Mesendoderm (in vitro differentiated cells): ENCODE measurements at regions not wholly inside any gene's neighbourhood (a gene's known extent, or its start where the extent isn't known, plus 50 kb on each side); places are given as distances from the start of the nearest gene placed in this dataset.

Experiments
- DNase-seq: peaks from one replicate; pipeline ENCODE4 v3.0.0; 2013
- H2AK5ac ChIP-seq: 2 replicates; pipeline ENCODE4 v1.6.1; 2013; ENCODE audit warnings: low read length, inconsistent platforms
- H2BK120ac ChIP-seq: 2 replicates; pipeline ENCODE4 v1.6.1; 2013; ENCODE audit warnings: low read depth, mild to moderate bottlenecking, low read length, moderate library complexity, mixed read lengths
- H2BK15ac ChIP-seq: replicated peaks from 2 replicates; pipeline ENCODE4 v1.6.1; 2013; ENCODE audit warnings: low read depth, mild to moderate bottlenecking, moderate library complexity
- H2BK5ac ChIP-seq: 2 replicates; pipeline ENCODE4 v1.6.1; 2013; ENCODE audit warnings: low read length, inconsistent platforms
- H3K18ac ChIP-seq: 2 replicates; pipeline ENCODE4 v1.6.1; 2013; ENCODE audit warnings: mild to moderate bottlenecking, low read length, mixed read lengths
- H3K23ac ChIP-seq: one replicate; pipeline ENCODE4 v1.6.1; 2013; ENCODE audit warnings: low read length
- H3K27ac ChIP-seq: 2 replicates; pipeline ENCODE4 v1.5.1; 2013; ENCODE audit warnings: low read depth, mild to moderate bottlenecking, inconsistent platforms, low read length, moderate library complexity
- H3K27me3 ChIP-seq: 2 replicates; pipeline ENCODE4 v1.6.1; 2013; ENCODE audit warnings: low read length, control low read depth, mild to moderate bottlenecking, inconsistent platforms; ENCODE audit not compliant: insufficient read depth, poor library complexity
- H3K36me3 ChIP-seq: 2 replicates; pipeline ENCODE4 v1.6.1; 2013; ENCODE audit warnings: low read length, inconsistent platforms; ENCODE audit not compliant: control insufficient read depth, insufficient read depth
- H3K4ac ChIP-seq: one replicate; pipeline ENCODE4 v1.6.1; 2013; ENCODE audit warnings: low read depth, mild to moderate bottlenecking, low read length, moderate library complexity
- H3K4me1 ChIP-seq: 2 replicates; pipeline ENCODE4 v1.6.1; 2013; ENCODE audit warnings: low read depth, low read length, inconsistent platforms; ENCODE audit not compliant: control insufficient read depth
- H3K4me2 ChIP-seq: 2 replicates; pipeline ENCODE4 v1.6.1; 2013; ENCODE audit warnings: low read length
- H3K4me3 ChIP-seq: 2 replicates; pipeline ENCODE4 v1.5.1; 2013; ENCODE audit warnings: mild to moderate bottlenecking, low read length
- H3K56ac ChIP-seq: one replicate; pipeline ENCODE4 v1.6.1; 2013; ENCODE audit warnings: low read length
- H3K79me1 ChIP-seq: 2 replicates; pipeline ENCODE4 v1.6.1; 2013; ENCODE audit warnings: low read length, inconsistent platforms
- H3K79me2 ChIP-seq: 2 replicates; pipeline ENCODE4 v1.6.1; 2013; ENCODE audit warnings: mild to moderate bottlenecking, low read length; ENCODE audit not compliant: control insufficient read depth, insufficient read depth
- H3K9ac ChIP-seq: 2 replicates; pipeline ENCODE4 v1.6.1; 2013; ENCODE audit warnings: low read length, inconsistent platforms
- H4K5ac ChIP-seq: one replicate; pipeline ENCODE4 v1.6.1; 2013; ENCODE audit warnings: low read length
- H4K8ac ChIP-seq: one replicate; pipeline ENCODE4 v1.6.1; 2013; ENCODE audit warnings: low read depth, mild to moderate bottlenecking, control low read depth, low read length, moderate library complexity
- WGBS: extraction: QIAGEN DNeasy Blood & Tissue Kit; methylation state at CpG from one replicate; pipeline ENCODE4 v1.1.7; 2013; ENCODE audit warnings: low lambda C conversion rate, missing lambda C conversion rate; ENCODE audit not compliant: insufficient coverage; ENCODE audit errors: extremely low coverage; 5-methylcytosine and 5-hydroxymethylcytosine counted together

DNA sequence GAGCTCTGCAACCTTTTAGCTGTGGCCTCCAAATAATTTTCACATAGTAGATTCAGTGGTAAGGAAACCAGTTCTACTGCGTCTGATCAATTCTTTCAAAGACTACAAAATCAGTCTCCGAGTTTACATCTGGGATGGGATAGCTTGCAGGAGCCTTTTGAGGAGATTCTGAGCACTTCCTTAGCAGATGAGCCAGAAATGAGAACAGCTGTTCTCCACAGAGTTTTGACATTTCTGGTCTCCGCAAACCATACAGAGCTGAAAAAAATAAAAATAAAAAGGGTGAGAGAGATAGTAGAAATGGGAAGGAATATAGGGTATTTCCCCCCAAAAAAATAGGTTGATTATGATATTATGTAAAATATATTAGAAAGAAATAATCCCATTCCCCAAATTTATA is 119.3 kb downstream of the LYPLAL1 start:
- H4K8ac ChIP-seq = no peak overlapping the region
- H3K4ac ChIP-seq = no peak overlapping the region
- no peaks in the 10 kb centered on the region for H3K36me3 ChIP-seq
- no peak overlapping the region for H3K4me2 ChIP-seq
- DNase-seq = no peak
- H4K5ac ChIP-seq = no peak overlapping the region
- no peak overlapping the region for H2BK120ac ChIP-seq
- H3K4me3 ChIP-seq = no peak overlapping the region
- H3K79me1 ChIP-seq = no peaks in the 10 kb centered on the region
- no peak overlapping the region for H3K27ac ChIP-seq
- no peaks in the 10 kb centered on the region for H3K79me2 ChIP-seq
- WGBS = no CpG with 5 or more reads among the region's 3 CpGs
- no peak overlapping the region for H3K9ac ChIP-seq
- no peak overlapping the region for H2BK5ac ChIP-seq
- H2AK5ac ChIP-seq = no peak overlapping the region
- H3K27me3 ChIP-seq = no peaks in the 10 kb centered on the region
- H3K18ac ChIP-seq = no peak overlapping the region
- no peaks in the 10 kb centered on the region for H3K4me1 ChIP-seq
- no peak overlapping the region for H2BK15ac ChIP-seq
- H3K56ac ChIP-seq = no peak overlapping the region
- no peak overlapping the region for H3K23ac ChIP-seq

DNA sequence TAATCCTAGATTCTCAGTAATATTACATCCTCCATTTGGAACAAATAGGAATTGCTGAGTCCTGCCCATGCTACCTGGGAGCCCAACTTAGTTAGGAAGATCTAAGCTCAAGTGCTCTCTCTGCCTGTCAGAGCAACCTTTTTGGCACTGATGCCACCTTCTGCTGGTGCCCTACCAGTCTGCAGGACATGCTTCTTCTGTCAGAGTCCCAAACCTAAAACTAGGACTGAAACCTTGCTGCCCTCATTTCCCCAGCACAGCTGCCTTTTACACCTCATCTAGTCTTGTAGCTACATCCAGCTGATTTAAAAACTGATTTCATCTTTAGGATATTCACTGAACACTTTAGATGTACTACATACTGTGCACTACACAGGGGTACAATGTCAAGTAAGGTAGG is 118.7 kb downstream of the LYPLAL1 start:
- no peak for DNase-seq
- no peak overlapping the region for H3K4me2 ChIP-seq
- no peaks in the 10 kb centered on the region for H3K36me3 ChIP-seq
- H3K79me1 ChIP-seq = no peaks in the 10 kb centered on the region
- H3K79me2 ChIP-seq = no peaks in the 10 kb centered on the region
- no peak overlapping the region for H2AK5ac ChIP-seq
- no peak overlapping the region for H3K27ac ChIP-seq
- no peak overlapping the region for H3K23ac ChIP-seq
- no peak overlapping the region for H4K8ac ChIP-seq
- no peak overlapping the region for H4K5ac ChIP-seq
- no peaks in the 10 kb centered on the region for H3K4me1 ChIP-seq
- H3K18ac ChIP-seq = no peak overlapping the region
- H3K27me3 ChIP-seq = no peaks in the 10 kb centered on the region
- no peak overlapping the region for H2BK120ac ChIP-seq
- no peak overlapping the region for H2BK15ac ChIP-seq
- H3K56ac ChIP-seq = no peak overlapping the region
- no peak overlapping the region for H3K4ac ChIP-seq
- no peak overlapping the region for H2BK5ac ChIP-seq
- no peak overlapping the region for H3K9ac ChIP-seq
- H3K4me3 ChIP-seq = no peak overlapping the region

DNA sequence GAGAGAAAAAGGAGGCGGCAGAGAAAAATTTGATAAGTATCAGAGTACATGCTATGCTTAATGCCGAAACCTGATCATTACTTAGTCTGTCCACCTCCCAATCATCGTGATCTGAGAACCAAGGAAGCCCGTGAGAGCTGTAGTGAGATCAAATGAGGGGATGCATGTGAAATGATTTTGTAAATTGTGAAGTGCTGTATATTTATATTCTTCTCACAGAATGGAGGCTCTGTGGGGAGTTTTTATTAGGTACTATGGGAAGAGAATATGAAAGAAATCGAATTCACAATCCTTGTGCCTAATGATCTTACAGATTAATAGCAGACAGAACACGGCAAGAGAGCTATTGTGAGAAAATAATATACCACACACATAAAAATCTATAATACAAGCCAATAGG is 115.5 kb downstream of the LYPLAL1 start:
- H3K4me1 ChIP-seq = no peaks in the 10 kb centered on the region
- H3K18ac ChIP-seq = no peak overlapping the region
- WGBS = no CpG with 5 or more reads among the region's 6 CpGs
- no peaks in the 10 kb centered on the region for H3K36me3 ChIP-seq
- no peak overlapping the region for H3K4ac ChIP-seq
- no peak for DNase-seq
- no peak overlapping the region for H3K4me3 ChIP-seq
- no peak overlapping the region for H2BK15ac ChIP-seq
- H3K9ac ChIP-seq = no peak overlapping the region
- no peak overlapping the region for H3K4me2 ChIP-seq
- no peak overlapping the region for H2BK5ac ChIP-seq
- H4K8ac ChIP-seq = no peak overlapping the region
- H2BK120ac ChIP-seq = no peak overlapping the region
- H3K27me3 ChIP-seq = no peaks in the 10 kb centered on the region
- H3K23ac ChIP-seq = no peak overlapping the region
- H3K56ac ChIP-seq = no peak overlapping the region
- H2AK5ac ChIP-seq = no peak overlapping the region
- no peak overlapping the region for H4K5ac ChIP-seq
- no peak overlapping the region for H3K27ac ChIP-seq
- H3K79me2 ChIP-seq = no peaks in the 10 kb centered on the region
- H3K79me1 ChIP-seq = no peaks in the 10 kb centered on the region

DNA sequence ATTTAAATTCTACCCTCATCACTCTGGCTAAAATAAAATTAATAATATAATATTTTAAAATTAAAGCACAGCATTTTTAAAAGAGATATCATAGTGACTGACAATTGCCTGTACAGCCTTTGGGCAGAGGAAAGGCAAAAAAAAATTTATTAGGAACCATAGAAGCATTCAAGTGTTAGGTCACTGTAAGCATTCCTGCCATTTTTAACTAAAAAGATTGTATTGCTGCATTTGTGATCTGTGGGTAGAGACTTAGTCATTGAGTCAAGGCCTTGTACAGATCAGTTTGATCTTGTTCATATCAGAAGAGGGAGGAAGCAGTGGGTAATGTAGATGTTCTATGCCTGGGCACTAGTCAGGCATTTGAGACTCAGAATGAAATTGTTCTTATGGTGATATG is 109.9 kb downstream of the LYPLAL1 start:
- H3K4me1 ChIP-seq = no peaks in the 10 kb centered on the region
- no peak overlapping the region for H3K4me2 ChIP-seq
- H4K5ac ChIP-seq = no peak overlapping the region
- no peak overlapping the region for H4K8ac ChIP-seq
- H3K79me1 ChIP-seq = no peaks in the 10 kb centered on the region
- H3K9ac ChIP-seq = no peak overlapping the region
- H3K27me3 ChIP-seq = no peaks in the 10 kb centered on the region
- H3K23ac ChIP-seq = no peak overlapping the region
- H2AK5ac ChIP-seq = no peak overlapping the region
- H2BK15ac ChIP-seq = no peak overlapping the region
- no peak overlapping the region for H3K4ac ChIP-seq
- no peaks in the 10 kb centered on the region for H3K79me2 ChIP-seq
- H2BK120ac ChIP-seq = no peak overlapping the region
- no peak overlapping the region for H3K27ac ChIP-seq
- DNase-seq = no peak
- no peak overlapping the region for H3K4me3 ChIP-seq
- no peak overlapping the region for H3K56ac ChIP-seq
- H3K18ac ChIP-seq = no peak overlapping the region
- H2BK5ac ChIP-seq = no peak overlapping the region
- H3K36me3 ChIP-seq = no peaks in the 10 kb centered on the region

DNA sequence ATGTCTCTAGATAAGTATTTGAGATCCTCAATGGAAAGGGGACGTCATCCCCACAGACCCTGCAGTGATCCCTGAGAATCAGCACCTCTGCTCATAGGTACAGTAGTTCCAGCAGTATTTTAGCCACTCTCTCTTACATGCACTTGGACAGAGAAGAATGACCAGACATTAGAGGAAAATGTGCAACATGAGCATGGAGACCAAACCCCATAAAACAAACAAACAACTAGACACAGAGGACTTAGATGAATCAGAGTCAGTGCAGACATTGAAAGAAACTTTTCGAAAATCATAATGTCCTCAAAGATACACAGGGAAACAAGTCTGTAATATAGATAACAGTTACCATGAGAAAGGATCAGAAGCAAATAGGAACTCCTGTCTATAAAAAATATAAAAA is 108.2 kb downstream of the LYPLAL1 start:
- Histone ChIP-seq H3K4me2 (no peak overlapping the region), H3K4me1 (no peaks in the 10 kb centered on the region), H2BK15ac (no peak overlapping the region), H3K9ac (no peak overlapping the region), H2BK120ac (no peak overlapping the region), H4K5ac (no peak overlapping the region), H3K4me3 (no peak overlapping the region), H3K27ac (no peak overlapping the region), H3K27me3 (no peaks in the 10 kb centered on the region), H2BK5ac (no peak overlapping the region), H3K4ac (no peak overlapping the region), H2AK5ac (no peak overlapping the region), H3K79me1 (no peaks in the 10 kb centered on the region), H3K79me2 (no peaks in the 10 kb centered on the region), H3K56ac (no peak overlapping the region), H3K23ac (no peak overlapping the region), H3K36me3 (no peaks in the 10 kb centered on the region), H3K18ac (no peak overlapping the region), H4K8ac (no peak overlapping the region)
- no CpG with 5 or more reads among the region's 2 CpGs for WGBS
- no peak for DNase-seq

DNA sequence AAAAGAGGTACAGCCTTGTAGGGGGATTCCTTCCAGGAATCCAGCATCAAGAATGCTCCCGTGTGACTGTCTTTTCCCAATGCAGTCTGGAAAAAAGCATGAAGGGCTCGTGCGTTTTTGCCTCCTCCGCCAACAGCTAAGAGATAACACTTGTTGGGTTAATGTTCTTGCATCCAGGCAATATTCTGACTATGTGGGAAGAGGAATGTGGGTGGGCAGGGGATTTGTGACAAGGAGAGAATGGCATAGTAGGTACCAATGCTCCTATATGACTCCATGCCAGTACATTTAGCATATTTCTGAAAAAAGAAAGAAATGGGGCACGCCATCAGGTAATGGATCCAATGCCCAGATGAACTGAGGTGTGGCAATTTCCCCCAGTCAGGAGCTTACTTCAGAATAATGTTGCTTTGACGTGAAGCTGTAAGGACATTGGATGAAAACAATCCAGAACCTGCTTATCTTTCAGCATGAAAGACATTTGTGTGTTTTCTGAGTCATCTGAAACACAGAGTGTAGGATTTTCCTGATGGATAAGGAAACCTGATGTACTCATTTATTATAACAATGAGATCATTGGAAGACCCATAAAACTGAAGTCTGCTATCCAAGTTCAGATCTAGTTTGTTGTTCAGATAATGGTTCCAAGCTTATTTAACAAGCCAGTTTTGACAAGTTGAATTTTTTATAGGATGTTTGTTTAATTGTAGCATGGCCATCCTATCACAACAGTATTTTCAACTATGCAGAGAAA is 105.5 kb downstream of the LYPLAL1 start:
- no peak overlapping the region for H3K9ac ChIP-seq
- H3K4ac ChIP-seq = no peak overlapping the region
- no peak overlapping the region for H3K4me2 ChIP-seq
- H4K5ac ChIP-seq = no peak overlapping the region
- no peak overlapping the region for H3K27ac ChIP-seq
- no peak overlapping the region for H3K56ac ChIP-seq
- WGBS = no CpG with 5 or more reads among the region's 6 CpGs
- no peak overlapping the region for H3K23ac ChIP-seq
- H3K27me3 ChIP-seq = no peaks in the 10 kb centered on the region
- no peak overlapping the region for H2BK120ac ChIP-seq
- H3K4me1 ChIP-seq = no peaks in the 10 kb centered on the region
- H3K18ac ChIP-seq = no peak overlapping the region
- no peak overlapping the region for H4K8ac ChIP-seq
- no peak overlapping the region for H3K4me3 ChIP-seq
- H3K79me1 ChIP-seq = no peaks in the 10 kb centered on the region
- H2AK5ac ChIP-seq = no peak overlapping the region
- DNase-seq = no peak
- H3K79me2 ChIP-seq = no peaks in the 10 kb centered on the region
- H3K36me3 ChIP-seq = no peaks in the 10 kb centered on the region
- H2BK5ac ChIP-seq = no peak overlapping the region
- no peak overlapping the region for H2BK15ac ChIP-seq
